ENCODE measurements at regions not wholly inside any gene's neighbourhood (a gene's known extent, or its start where the extent isn't known, plus 50 kb on each side); places are given as distances from the start of the nearest gene placed in this dataset.
"Not testable (repeated sequence)": the region's sequence is repeated elsewhere in the genome, so short reads cannot be mapped to it uniquely, and the experiment has no call there.

- ChIA-PET CTCF (no interaction called here), POLR2A (no interaction called here)
- peaks cover 11% of the 10 kb centered on the region for H3K27me3 Mint-ChIP-seq (ENCODE audit: insufficient read depth, unreplicated experiment)
- DNase-seq (ENCODE audit: unreplicated experiment): no peak
- intact Hi-C loops (cut with micrococcal nuclease): no loop called here
- H3K27ac Mint-ChIP-seq (ENCODE audit: low read depth, unreplicated experiment): no peak overlapping the region
- H3K36me3 Mint-ChIP-seq (ENCODE audit: insufficient read depth, unreplicated experiment): no peaks in the 10 kb centered on the region
- BruUV-seq (replicated peaks): no TSS peak
- H3K4me3 Mint-ChIP-seq (ENCODE audit: unreplicated experiment): no peak overlapping the region
- no peak for TF ChIP-seq CTCF (IDR thresholded peaks at IDR 0.05; ENCODE audit: unreplicated experiment)
- no peaks in the 10 kb centered on the region for H3K9me3 Mint-ChIP-seq (ENCODE audit: unreplicated experiment)
- no peaks in the 10 kb centered on the region for H3K4me1 Mint-ChIP-seq (ENCODE audit: insufficient read depth, unreplicated experiment)
These were observed 98.8 kb downstream of the CRYBB2 start for GRCh38 chr22:25318081-25318823.

- H3K27ac Mint-ChIP-seq (ENCODE audit: low read depth, unreplicated experiment): no peak overlapping the region
- no peaks in the 10 kb centered on the region for H3K4me1 Mint-ChIP-seq (ENCODE audit: insufficient read depth, unreplicated experiment)
- H3K4me3 Mint-ChIP-seq (ENCODE audit: unreplicated experiment): no peak overlapping the region
- no peak for DNase-seq (ENCODE audit: unreplicated experiment)
- intact Hi-C loops (cut with micrococcal nuclease): no loop called here
- no peaks in the 10 kb centered on the region for H3K27me3 Mint-ChIP-seq (ENCODE audit: insufficient read depth, unreplicated experiment)
- TF ChIP-seq CTCF (IDR thresholded peaks at IDR 0.05; ENCODE audit: unreplicated experiment): no peak
- no peaks in the 10 kb centered on the region for H3K36me3 Mint-ChIP-seq (ENCODE audit: insufficient read depth, unreplicated experiment)
- no peaks in the 10 kb centered on the region for H3K9me3 Mint-ChIP-seq (ENCODE audit: unreplicated experiment)
- no TSS peak for BruUV-seq (replicated peaks)
- POLR2A ChIA-PET: interaction anchor here (0.6 kb wide), 1 partner anchor 151 kb away, joined by 6 read pairs; no protein-coding TSS in a partner anchor
- CTCF ChIA-PET: interaction anchor here (0.6 kb wide), 1 partner anchor 98 kb away, joined by 3 read pairs; no protein-coding TSS in a partner anchor
These were observed 107.7 kb downstream of the CRYBB2 start for GRCh38 chr22:25327018-25327755.

GRCh38 chr22:25331050-25331449 is 111.6 kb downstream of the CRYBB2 start:
- no peak for TF ChIP-seq CTCF (IDR thresholded peaks at IDR 0.05; ENCODE audit: unreplicated experiment)
- no peak overlapping the region for H3K4me3 Mint-ChIP-seq (ENCODE audit: unreplicated experiment)

GRCh38 chr22:25331911-25332310 is 112.5 kb downstream of the CRYBB2 start:
- BruUV-seq (replicated peaks); H3K4me1 Mint-ChIP-seq (ENCODE audit: insufficient read depth, unreplicated experiment); POLR2A ChIA-PET; H3K4me3 Mint-ChIP-seq (ENCODE audit: unreplicated experiment); H3K27ac Mint-ChIP-seq (ENCODE audit: low read depth, unreplicated experiment); H3K9me3 Mint-ChIP-seq (ENCODE audit: unreplicated experiment); H3K27me3 Mint-ChIP-seq (ENCODE audit: insufficient read depth, unreplicated experiment); H3K36me3 Mint-ChIP-seq (ENCODE audit: insufficient read depth, unreplicated experiment); DNase-seq (ENCODE audit: unreplicated experiment): not testable (repeated sequence)
- CTCF ChIA-PET: interaction anchor here (0.6 kb wide), 1 partner anchor 99 kb away, joined by 4 read pairs; no protein-coding TSS in a partner anchor
- intact Hi-C loops (cut with micrococcal nuclease): loop anchor here (10.0 kb wide), 1 partner anchor 97 kb away; no protein-coding TSS in a partner anchor

More at GRCh38 chr22:25331050-25331449, 111.6 kb downstream of the CRYBB2 start:
- CTCF ChIA-PET: interaction anchor here (0.7 kb wide), 1 partner anchor 112 kb away, joined by 3 read pairs; no protein-coding TSS in a partner anchor
- no peak for DNase-seq (ENCODE audit: unreplicated experiment)
- Mint-ChIP-seq H3K27ac (ENCODE audit: low read depth, unreplicated experiment) (no peak overlapping the region), H3K27me3 (ENCODE audit: insufficient read depth, unreplicated experiment) (no peaks in the 10 kb centered on the region), H3K4me1 (ENCODE audit: insufficient read depth, unreplicated experiment) (no peaks in the 10 kb centered on the region), H3K9me3 (ENCODE audit: unreplicated experiment) (peaks cover 6% of the 10 kb centered on the region), H3K36me3 (ENCODE audit: insufficient read depth, unreplicated experiment) (no peaks in the 10 kb centered on the region)
- intact Hi-C loops (cut with micrococcal nuclease): loop anchor here (10.0 kb wide), 1 partner anchor 96 kb away; no protein-coding TSS in a partner anchor
- BruUV-seq (replicated peaks): no TSS peak
- POLR2A ChIA-PET: no interaction called here

All from MCF 10A (cell line).